ENCODE measurements at regions not wholly inside any gene's neighbourhood (a gene's known extent, or its start where the extent isn't known, plus 50 kb on each side); places are given as distances from the start of the nearest gene placed in this dataset.
"Not testable (repeated sequence)": the region's sequence is repeated elsewhere in the genome, so short reads cannot be mapped to it uniquely, and the experiment has no call there.

GRCh38 chr4:188400451-188400850 is 261.2 kb downstream of the TRIML1 start:
- Histone ChIP-seq H3K27me3 (ENCODE audit: control insufficient read depth in 2 of 2, insufficient read depth in 2 of 2, low read length in 2 of 2) (no peaks in the 10 kb centered on the region), H3K9me3 (ENCODE audit: control insufficient read depth in 2 of 2, low read length in 2 of 2) (no peaks in the 10 kb centered on the region), H3K27ac (ENCODE audit: low read depth in 2 of 2, low read length in 2 of 2) (no peak overlapping the region), H3K4me3 (ENCODE audit: low read length in 2 of 2) (no peak overlapping the region), H3K36me3 (ENCODE audit: control insufficient read depth in 2 of 2, insufficient read depth in 2 of 2, low read length in 2 of 2) (no peaks in the 10 kb centered on the region), H3K4me1 (ENCODE audit: control insufficient read depth in 2 of 2, insufficient read depth in 2 of 2, low read length in 2 of 2) (no peaks in the 10 kb centered on the region), H3K9ac (ENCODE audit: low read depth in 1 of 2, low read length in 2 of 2) (no peak overlapping the region)

- no peaks in the 10 kb centered on the region for H3K36me3 ChIP-seq (ENCODE audit: control insufficient read depth in 2 of 2, insufficient read depth in 2 of 2, low read length in 2 of 2)
Measured at GRCh38 chr4:188403272-188403671, 264.0 kb downstream of the TRIML1 start.

GRCh38 chr4:188405071-188405835 is 266.0 kb downstream of the TRIML1 start:
- H3K9ac ChIP-seq (ENCODE audit: low read depth in 1 of 2, low read length in 2 of 2); H3K4me3 ChIP-seq (ENCODE audit: low read length in 2 of 2); H3K27me3 ChIP-seq (ENCODE audit: control insufficient read depth in 2 of 2, insufficient read depth in 2 of 2, low read length in 2 of 2); H3K27ac ChIP-seq (ENCODE audit: low read depth in 2 of 2, low read length in 2 of 2); H3K4me1 ChIP-seq (ENCODE audit: control insufficient read depth in 2 of 2, insufficient read depth in 2 of 2, low read length in 2 of 2); H3K9me3 ChIP-seq (ENCODE audit: control insufficient read depth in 2 of 2, low read length in 2 of 2); H3K36me3 ChIP-seq (ENCODE audit: control insufficient read depth in 2 of 2, insufficient read depth in 2 of 2, low read length in 2 of 2): not testable (repeated sequence)

More at GRCh38 chr4:188403272-188403671, 264.0 kb downstream of the TRIML1 start:
- no peak overlapping the region for H3K9ac ChIP-seq (ENCODE audit: low read depth in 1 of 2, low read length in 2 of 2)
- H3K4me1 ChIP-seq (ENCODE audit: control insufficient read depth in 2 of 2, insufficient read depth in 2 of 2, low read length in 2 of 2), result no peaks in the 10 kb centered on the region
- no peak overlapping the region for H3K4me3 ChIP-seq (ENCODE audit: low read length in 2 of 2)
- H3K27me3 ChIP-seq (ENCODE audit: control insufficient read depth in 2 of 2, insufficient read depth in 2 of 2, low read length in 2 of 2), result no peaks in the 10 kb centered on the region
- H3K27ac ChIP-seq (ENCODE audit: low read depth in 2 of 2, low read length in 2 of 2), result no peak overlapping the region
- no peaks in the 10 kb centered on the region for H3K9me3 ChIP-seq (ENCODE audit: control insufficient read depth in 2 of 2, low read length in 2 of 2)

- Histone ChIP-seq H3K9me3 (ENCODE audit: control insufficient read depth in 2 of 2, low read length in 2 of 2) (no peaks in the 10 kb centered on the region), H3K36me3 (ENCODE audit: control insufficient read depth in 2 of 2, insufficient read depth in 2 of 2, low read length in 2 of 2) (no peaks in the 10 kb centered on the region), H3K4me3 (ENCODE audit: low read length in 2 of 2) (no peak overlapping the region), H3K27ac (ENCODE audit: low read depth in 2 of 2, low read length in 2 of 2) (no peak overlapping the region), H3K27me3 (ENCODE audit: control insufficient read depth in 2 of 2, insufficient read depth in 2 of 2, low read length in 2 of 2) (no peaks in the 10 kb centered on the region), H3K9ac (ENCODE audit: low read depth in 1 of 2, low read length in 2 of 2) (no peak overlapping the region), H3K4me1 (ENCODE audit: control insufficient read depth in 2 of 2, insufficient read depth in 2 of 2, low read length in 2 of 2) (no peaks in the 10 kb centered on the region)
Measured at GRCh38 chr4:188408244-188409030, 269.2 kb downstream of the TRIML1 start.

GRCh38 chr4:188409851-188410250 is 270.6 kb downstream of the TRIML1 start:
- no peaks in the 10 kb centered on the region for H3K4me1 ChIP-seq (ENCODE audit: control insufficient read depth in 2 of 2, insufficient read depth in 2 of 2, low read length in 2 of 2)
- no peak overlapping the region for H3K9ac ChIP-seq (ENCODE audit: low read depth in 1 of 2, low read length in 2 of 2)
- H3K27me3 ChIP-seq (ENCODE audit: control insufficient read depth in 2 of 2, insufficient read depth in 2 of 2, low read length in 2 of 2), result no peaks in the 10 kb centered on the region
- H3K36me3 ChIP-seq (ENCODE audit: control insufficient read depth in 2 of 2, insufficient read depth in 2 of 2, low read length in 2 of 2), result no peaks in the 10 kb centered on the region
- H3K4me3 ChIP-seq (ENCODE audit: low read length in 2 of 2), result no peak overlapping the region
- peaks cover 0 to 4% of the 10 kb centered on the region in 2 donors for H3K9me3 ChIP-seq (ENCODE audit: control insufficient read depth in 2 of 2, low read length in 2 of 2)
- H3K27ac ChIP-seq (ENCODE audit: low read depth in 2 of 2, low read length in 2 of 2), result no peak overlapping the region

- H3K4me1 ChIP-seq (ENCODE audit: control insufficient read depth in 2 of 2, insufficient read depth in 2 of 2, low read length in 2 of 2), result no peaks in the 10 kb centered on the region
- H3K4me3 ChIP-seq (ENCODE audit: low read length in 2 of 2), result no peak overlapping the region
- H3K9me3 ChIP-seq (ENCODE audit: control insufficient read depth in 2 of 2, low read length in 2 of 2), result peaks cover 0 to 4% of the 10 kb centered on the region in 2 donors
- no peaks in the 10 kb centered on the region for H3K36me3 ChIP-seq (ENCODE audit: control insufficient read depth in 2 of 2, insufficient read depth in 2 of 2, low read length in 2 of 2)
- H3K27ac ChIP-seq (ENCODE audit: low read depth in 2 of 2, low read length in 2 of 2), result no peak overlapping the region
- no peaks in the 10 kb centered on the region for H3K27me3 ChIP-seq (ENCODE audit: control insufficient read depth in 2 of 2, insufficient read depth in 2 of 2, low read length in 2 of 2)
- no peak overlapping the region for H3K9ac ChIP-seq (ENCODE audit: low read depth in 1 of 2, low read length in 2 of 2)
Measured at GRCh38 chr4:188411805-188412204, 272.6 kb downstream of the TRIML1 start.

- no peaks in the 10 kb centered on the region for H3K36me3 ChIP-seq (ENCODE audit: control insufficient read depth in 2 of 2, insufficient read depth in 2 of 2, low read length in 2 of 2)
- no peaks in the 10 kb centered on the region for H3K4me1 ChIP-seq (ENCODE audit: control insufficient read depth in 2 of 2, insufficient read depth in 2 of 2, low read length in 2 of 2)
- no peak overlapping the region for H3K4me3 ChIP-seq (ENCODE audit: low read length in 2 of 2)
- no peak overlapping the region for H3K9ac ChIP-seq (ENCODE audit: low read depth in 1 of 2, low read length in 2 of 2)
- peaks cover 0 to 4% of the 10 kb centered on the region in 2 donors for H3K9me3 ChIP-seq (ENCODE audit: control insufficient read depth in 2 of 2, low read length in 2 of 2)
- H3K27me3 ChIP-seq (ENCODE audit: control insufficient read depth in 2 of 2, insufficient read depth in 2 of 2, low read length in 2 of 2), result no peaks in the 10 kb centered on the region
- no peak overlapping the region for H3K27ac ChIP-seq (ENCODE audit: low read depth in 2 of 2, low read length in 2 of 2)
Measured at GRCh38 chr4:188412499-188412898, 273.3 kb downstream of the TRIML1 start.

GRCh38 chr4:188414441-188414840 is 275.2 kb downstream of the TRIML1 start:
- Histone ChIP-seq H3K9ac (ENCODE audit: low read depth in 1 of 2, low read length in 2 of 2) (no peak overlapping the region), H3K9me3 (ENCODE audit: control insufficient read depth in 2 of 2, low read length in 2 of 2) (peaks cover 0 to 4% of the 10 kb centered on the region in 2 donors), H3K4me1 (ENCODE audit: control insufficient read depth in 2 of 2, insufficient read depth in 2 of 2, low read length in 2 of 2) (no peaks in the 10 kb centered on the region), H3K36me3 (ENCODE audit: control insufficient read depth in 2 of 2, insufficient read depth in 2 of 2, low read length in 2 of 2) (no peaks in the 10 kb centered on the region), H3K4me3 (ENCODE audit: low read length in 2 of 2) (no peak overlapping the region), H3K27me3 (ENCODE audit: control insufficient read depth in 2 of 2, insufficient read depth in 2 of 2, low read length in 2 of 2) (no peaks in the 10 kb centered on the region), H3K27ac (ENCODE audit: low read depth in 2 of 2, low read length in 2 of 2) (no peak overlapping the region)

- no peaks in the 10 kb centered on the region for H3K27me3 ChIP-seq (ENCODE audit: control insufficient read depth in 2 of 2, insufficient read depth in 2 of 2, low read length in 2 of 2)
- H3K4me3 ChIP-seq (ENCODE audit: low read length in 2 of 2), result no peak overlapping the region
- H3K36me3 ChIP-seq (ENCODE audit: control insufficient read depth in 2 of 2, insufficient read depth in 2 of 2, low read length in 2 of 2), result no peaks in the 10 kb centered on the region
- H3K4me1 ChIP-seq (ENCODE audit: control insufficient read depth in 2 of 2, insufficient read depth in 2 of 2, low read length in 2 of 2), result no peaks in the 10 kb centered on the region
- H3K9ac ChIP-seq (ENCODE audit: low read depth in 1 of 2, low read length in 2 of 2), result no peak overlapping the region
- peaks cover 0 to 4% of the 10 kb centered on the region in 2 donors for H3K9me3 ChIP-seq (ENCODE audit: control insufficient read depth in 2 of 2, low read length in 2 of 2)
- no peak overlapping the region for H3K27ac ChIP-seq (ENCODE audit: low read depth in 2 of 2, low read length in 2 of 2)
Measured at GRCh38 chr4:188417181-188417580, 277.9 kb downstream of the TRIML1 start.

GRCh38 chr4:188423039-188423438 is 283.8 kb downstream of the TRIML1 start:
- no peaks in the 10 kb centered on the region for H3K36me3 ChIP-seq (ENCODE audit: control insufficient read depth in 2 of 2, insufficient read depth in 2 of 2, low read length in 2 of 2)
- no peak overlapping the region for H3K9ac ChIP-seq (ENCODE audit: low read depth in 1 of 2, low read length in 2 of 2)
- H3K9me3 ChIP-seq (ENCODE audit: control insufficient read depth in 2 of 2, low read length in 2 of 2), result no peaks in the 10 kb centered on the region

More at GRCh38 chr4:188423039-188423438, 283.8 kb downstream of the TRIML1 start:
- Histone ChIP-seq H3K27me3 (ENCODE audit: control insufficient read depth in 2 of 2, insufficient read depth in 2 of 2, low read length in 2 of 2) (no peaks in the 10 kb centered on the region), H3K4me1 (ENCODE audit: control insufficient read depth in 2 of 2, insufficient read depth in 2 of 2, low read length in 2 of 2) (no peaks in the 10 kb centered on the region), H3K4me3 (ENCODE audit: low read length in 2 of 2) (no peak overlapping the region), H3K27ac (ENCODE audit: low read depth in 2 of 2, low read length in 2 of 2) (no peak overlapping the region)

Measured in mucosa of rectum (tissue), 2 donors.